GM20431 (cell line): ENCODE measurements at regions not wholly inside any gene's neighbourhood (a gene's known extent, or its start where the extent isn't known, plus 50 kb on each side); places are given as distances from the start of the nearest gene placed in this dataset.
"Not testable (repeated sequence)": the region's sequence is repeated elsewhere in the genome, so short reads cannot be mapped to it uniquely, and the experiment has no call there.

Experiments
- in situ Hi-C: fragments of 300-500 bp; cut with MseI, MboI; formaldehyde crosslinking; loops from one replicate; pipeline ENCODE4 v1.15.0; 2020; ENCODE audit warnings: low sequenced_read_pairs; ENCODE audit not compliant: unreplicated experiment

- in situ Hi-C loops = no loop called here
Observed at GRCh38 chr12:91900971-91901370, 244.7 kb downstream of the BTG1 start.

DNA sequence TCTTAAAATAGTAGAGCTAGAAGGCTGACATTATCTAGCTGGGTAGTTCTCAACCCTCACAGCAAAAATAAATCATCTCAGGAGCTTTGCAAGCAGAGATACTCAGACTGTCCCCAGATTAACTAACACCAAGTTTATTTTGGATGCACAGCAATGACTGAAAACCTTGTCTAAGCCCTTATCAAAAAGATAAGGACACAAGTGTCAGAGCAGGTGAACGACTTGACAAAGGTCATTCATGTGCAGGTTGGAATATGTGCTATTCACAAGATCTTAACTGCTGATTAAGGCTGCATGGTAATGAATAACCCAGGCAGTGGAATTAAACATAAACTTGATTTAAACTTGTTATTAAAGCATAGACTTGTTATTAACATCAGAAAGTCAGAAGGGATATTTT lies 246.6 kb downstream of the BTG1 start:
- in situ Hi-C loops = no loop called here

GRCh38 chr12:91897025-91897515 lies 248.6 kb downstream of the BTG1 start:
- in situ Hi-C loops = no loop called here

DNA sequence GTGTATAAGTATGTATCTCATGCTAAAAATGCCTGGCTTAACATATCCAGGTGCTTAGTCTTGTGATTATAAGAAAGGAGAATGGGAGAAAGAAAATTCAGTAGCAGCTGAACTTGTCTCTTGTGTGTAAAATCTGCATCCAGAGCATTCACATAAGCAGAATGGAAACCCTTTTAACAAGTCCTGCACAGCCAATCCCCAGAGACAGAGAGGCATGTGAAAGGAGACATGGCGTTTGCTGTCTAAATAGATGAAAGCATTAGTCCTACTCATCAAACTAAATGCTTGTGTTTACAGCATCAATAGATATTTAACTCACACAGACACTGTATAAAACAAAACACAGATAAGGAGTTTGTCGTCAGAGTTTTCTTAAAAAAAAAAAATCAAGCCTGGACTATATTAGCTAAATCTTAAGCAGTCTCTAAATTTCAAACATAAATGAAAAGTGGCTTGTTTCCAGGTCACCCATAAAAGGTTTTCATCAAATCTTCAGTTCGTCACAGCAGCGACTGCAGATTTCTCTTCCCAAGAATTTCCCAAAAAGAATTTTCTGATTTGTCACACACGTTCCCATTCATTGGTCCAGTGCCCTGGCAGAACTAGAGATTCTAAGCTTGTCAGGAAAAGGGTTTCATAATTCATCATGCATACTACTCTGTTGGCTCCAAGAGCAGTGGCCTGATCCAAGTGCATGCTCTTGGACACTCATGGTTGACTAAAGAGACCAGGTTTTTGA lies 249.2 kb downstream of the BTG1 start:
- in situ Hi-C loops = no loop called here

- in situ Hi-C loops = no loop called here
Observed at GRCh38 chr12:91894911-91895310, 250.7 kb downstream of the BTG1 start.

GRCh38 chr12:91893476-91893875 lies 252.2 kb downstream of the BTG1 start:
- in situ Hi-C loops = no loop called here

DNA sequence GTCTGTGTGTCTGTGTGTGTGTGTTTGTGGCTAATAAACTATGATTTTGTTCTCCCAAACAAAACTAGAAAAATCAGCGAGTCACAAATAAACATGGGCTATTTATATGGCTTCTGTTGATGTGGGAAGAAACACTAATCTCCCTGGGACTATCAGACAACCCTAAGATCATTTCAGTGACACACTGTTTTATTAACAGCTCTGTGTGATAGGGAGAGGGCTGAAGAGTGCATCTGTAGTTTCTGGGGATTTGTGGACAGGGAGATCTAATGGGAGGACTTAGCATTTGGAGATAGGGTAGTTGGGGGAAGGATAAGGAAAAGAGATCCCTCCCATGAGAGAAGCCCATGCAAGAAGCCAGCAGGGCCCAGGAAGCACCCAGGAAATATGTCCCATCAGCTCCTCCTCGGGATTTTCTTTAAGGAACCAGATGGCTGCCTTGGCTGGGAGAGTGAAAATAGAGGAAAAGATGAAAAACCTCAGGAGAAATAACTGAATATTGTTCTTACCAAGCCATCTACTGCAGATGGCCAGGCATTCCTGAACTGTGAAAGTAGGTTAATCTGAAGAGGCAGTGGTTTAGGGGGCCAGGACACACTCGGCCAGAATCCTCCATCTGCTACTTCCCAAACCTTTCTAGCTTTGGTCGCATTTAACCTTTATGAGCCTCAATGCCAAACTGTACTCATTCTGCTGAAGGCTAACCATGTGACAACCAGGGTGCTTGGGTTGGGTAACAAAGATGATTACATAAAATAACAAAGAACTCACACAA lies 253.4 kb downstream of the BTG1 start:
- in situ Hi-C loops = no loop called here

- in situ Hi-C loops = no loop called here
Observed at GRCh38 chr12:91890742-91891141, 254.9 kb downstream of the BTG1 start.

DNA sequence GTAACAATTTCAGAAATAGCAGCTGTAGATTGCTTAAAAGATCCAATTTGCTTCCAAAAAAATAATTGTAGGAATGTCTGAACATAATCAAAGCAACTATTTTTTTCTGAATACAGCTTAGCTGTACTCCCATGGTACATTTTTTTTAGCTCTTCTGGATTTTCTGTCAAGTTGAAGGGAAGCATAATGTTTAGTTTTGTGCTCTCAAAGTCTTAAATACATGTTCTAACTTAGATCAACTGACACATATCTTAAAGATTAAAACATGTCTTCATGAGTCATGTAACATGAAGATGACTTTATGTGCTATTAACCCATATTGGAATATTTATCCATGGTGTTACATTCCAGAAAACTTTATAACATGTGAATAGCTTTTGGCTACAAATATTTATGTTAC lies 255.7 kb downstream of the BTG1 start:
- in situ Hi-C loops = no loop called here

GRCh38 chr12:91889059-91889458 lies 256.6 kb downstream of the BTG1 start:
- in situ Hi-C loops = no loop called here

DNA sequence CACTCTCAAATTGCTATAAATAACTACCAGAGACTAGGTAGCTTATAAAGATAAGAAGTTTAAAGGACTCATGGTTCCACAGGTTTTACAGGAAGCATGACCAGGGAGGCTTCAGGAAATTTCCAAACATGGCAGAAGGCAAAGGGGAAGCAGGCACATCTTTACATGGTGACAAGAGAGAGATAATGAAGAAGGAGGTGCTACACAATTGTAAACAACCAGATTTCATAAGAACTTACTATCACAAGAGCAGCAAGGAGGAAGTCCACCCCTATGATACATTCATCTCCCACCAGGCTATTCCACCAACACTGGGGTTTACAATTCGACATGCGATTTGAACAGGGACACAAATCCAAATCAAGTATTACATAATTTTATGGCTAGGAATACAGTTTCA lies 257.7 kb downstream of the BTG1 start:
- in situ Hi-C loops = no loop called here

- in situ Hi-C loops = no loop called here
Observed at GRCh38 chr12:91885851-91886731, 259.6 kb downstream of the BTG1 start.

GRCh38 chr12:91884230-91884629 lies 261.4 kb downstream of the BTG1 start:
- in situ Hi-C loops = no loop called here

DNA sequence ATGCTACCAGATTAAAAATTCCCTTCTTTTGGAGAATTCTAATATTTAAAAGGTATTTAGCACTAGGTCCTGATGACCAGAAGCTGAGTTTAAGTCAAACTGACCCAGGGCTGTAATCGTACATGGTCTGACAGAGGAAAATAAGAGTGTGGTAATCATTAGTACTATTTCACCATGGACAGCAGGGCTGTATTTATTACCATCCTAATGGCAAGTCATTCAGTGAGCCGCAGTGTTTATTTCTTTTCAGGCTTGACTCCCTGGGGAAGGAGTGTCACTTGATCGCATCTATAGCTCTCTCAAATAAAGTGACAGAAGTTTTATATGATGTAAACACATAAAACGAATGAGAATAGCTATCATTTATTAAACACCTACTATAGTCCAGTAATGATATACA lies 261.8 kb downstream of the BTG1 start:
- in situ Hi-C loops = no loop called here

- in situ Hi-C loops = no loop called here
Observed at GRCh38 chr12:91882910-91883309, 262.7 kb downstream of the BTG1 start.

DNA sequence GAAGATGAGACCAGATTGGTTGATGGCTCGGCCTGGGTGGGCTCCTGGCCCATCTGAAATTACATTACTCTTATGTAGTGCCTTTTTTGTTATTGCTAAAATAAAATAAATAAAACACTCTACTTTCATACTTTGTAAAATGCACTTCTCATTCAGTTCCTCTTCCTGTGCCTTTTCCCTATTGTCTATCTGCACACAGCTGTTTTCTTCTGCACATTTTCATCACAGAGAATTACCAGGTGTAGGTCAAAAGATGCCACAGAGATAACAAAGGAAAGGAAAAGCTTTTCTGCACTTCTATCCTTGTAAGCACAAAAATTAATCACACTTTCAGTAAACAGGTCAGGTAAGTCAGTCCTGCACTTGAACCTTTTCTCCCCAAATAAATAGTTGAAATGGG lies 265.1 kb downstream of the BTG1 start:
- in situ Hi-C loops = no loop called here

DNA sequence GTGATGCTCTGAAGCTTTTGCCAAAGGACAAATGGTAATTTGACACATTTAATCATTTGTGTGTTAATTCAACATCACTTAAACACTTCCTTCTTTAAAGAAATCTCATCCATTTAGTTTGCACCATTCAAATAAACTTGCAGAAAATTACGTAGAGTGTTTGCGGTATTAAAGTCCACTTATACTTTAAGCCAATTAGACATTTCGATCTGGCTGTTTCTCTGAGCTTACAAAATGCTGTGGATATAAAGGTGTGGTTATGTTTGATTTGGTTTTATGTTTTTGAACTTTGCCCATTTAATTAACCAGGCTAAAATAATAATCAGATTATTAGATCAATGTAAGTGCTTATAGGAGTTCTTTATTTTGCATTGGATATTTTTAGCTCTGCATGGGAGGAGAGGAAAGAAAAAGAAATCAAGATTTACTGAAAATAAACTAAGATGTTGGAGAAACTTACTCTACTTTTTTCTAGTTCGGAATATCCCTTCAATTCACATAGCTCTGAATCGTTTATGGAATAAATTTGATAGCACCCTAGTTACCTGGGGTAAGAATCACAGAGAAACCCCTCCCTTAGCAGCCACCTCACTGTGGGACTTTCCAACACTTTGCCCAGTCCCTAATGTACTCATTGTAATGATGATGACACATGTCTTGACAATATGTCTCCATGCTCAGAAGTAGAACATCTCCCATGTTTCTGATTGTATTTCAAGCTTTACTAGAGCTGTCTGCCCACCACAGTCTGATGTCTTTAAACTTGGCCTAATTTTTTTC lies 268.0 kb downstream of the BTG1 start:
- in situ Hi-C loops = no loop called here

DNA sequence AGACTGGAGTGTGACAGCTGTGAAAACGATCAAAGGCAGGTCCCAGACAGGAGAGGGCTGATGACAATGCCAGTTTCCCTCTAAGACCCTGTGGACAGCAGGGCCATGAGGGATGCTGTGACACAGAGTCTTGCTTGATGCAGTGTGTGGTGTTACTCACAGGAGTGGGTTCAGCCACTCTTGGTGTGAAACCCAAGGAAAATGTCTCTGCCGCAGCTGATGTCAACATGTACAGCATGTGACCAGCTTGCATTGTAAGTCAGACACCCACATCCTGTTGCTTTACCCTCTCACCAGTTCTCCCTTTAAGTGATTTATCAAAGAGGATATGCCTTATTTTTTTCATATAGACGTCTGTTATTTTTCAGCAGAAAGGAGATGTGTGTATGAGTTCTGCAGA lies 268.6 kb downstream of the BTG1 start:
- in situ Hi-C loops = no loop called here

GRCh38 chr12:91875671-91876070 lies 270.0 kb downstream of the BTG1 start:
- in situ Hi-C loops = not testable (repeated sequence)
